ENCODE measurements at regions not wholly inside any gene's neighbourhood (a gene's known extent, or its start where the extent isn't known, plus 50 kb on each side); places are given as distances from the start of the nearest gene placed in this dataset.

DNA sequence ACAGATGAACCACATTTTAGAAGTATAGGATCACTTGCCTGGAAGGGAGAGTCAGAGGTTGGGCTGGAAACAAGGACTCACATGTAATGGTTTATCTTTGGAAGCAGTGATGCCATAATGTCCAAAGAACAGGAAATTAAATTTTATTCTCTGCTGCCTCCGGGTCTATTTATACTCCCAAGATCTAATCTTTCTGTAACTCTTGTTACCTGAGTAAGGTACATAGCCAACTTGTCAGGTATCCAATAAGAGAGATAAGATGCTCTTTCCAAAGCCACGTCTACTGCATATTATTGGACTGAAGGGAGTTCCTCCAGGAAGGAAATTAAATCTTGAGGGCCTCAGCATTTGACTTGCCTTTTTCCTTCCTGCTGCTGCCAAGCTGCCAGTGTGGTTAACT is 71.0 kb downstream of the CRYGS start:
- TF ChIP-seq POLR2A (IDR thresholded peaks at IDR 0.05; ENCODE audit: extremely low read depth, insufficient read length): no peak
- TF ChIP-seq, protein P1, sequence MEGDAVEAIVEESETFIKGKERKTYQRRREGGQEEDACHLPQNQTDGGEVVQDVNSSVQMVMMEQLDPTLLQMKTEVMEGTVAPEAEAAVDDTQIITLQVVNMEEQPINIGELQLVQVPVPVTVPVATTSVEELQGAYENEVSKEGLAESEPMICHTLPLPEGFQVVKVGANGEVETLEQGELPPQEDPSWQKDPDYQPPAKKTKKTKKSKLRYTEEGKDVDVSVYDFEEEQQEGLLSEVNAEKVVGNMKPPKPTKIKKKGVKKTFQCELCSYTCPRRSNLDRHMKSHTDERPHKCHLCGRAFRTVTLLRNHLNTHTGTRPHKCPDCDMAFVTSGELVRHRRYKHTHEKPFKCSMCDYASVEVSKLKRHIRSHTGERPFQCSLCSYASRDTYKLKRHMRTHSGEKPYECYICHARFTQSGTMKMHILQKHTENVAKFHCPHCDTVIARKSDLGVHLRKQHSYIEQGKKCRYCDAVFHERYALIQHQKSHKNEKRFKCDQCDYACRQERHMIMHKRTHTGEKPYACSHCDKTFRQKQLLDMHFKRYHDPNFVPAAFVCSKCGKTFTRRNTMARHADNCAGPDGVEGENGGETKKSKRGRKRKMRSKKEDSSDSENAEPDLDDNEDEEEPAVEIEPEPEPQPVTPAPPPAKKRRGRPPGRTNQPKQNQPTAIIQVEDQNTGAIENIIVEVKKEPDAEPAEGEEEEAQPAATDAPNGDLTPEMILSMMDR (IDR thresholded peaks at IDR 0.05; ENCODE audit: low read depth, low read length): no peak
- no peak for TF ChIP-seq MAX (IDR thresholded peaks at IDR 0.05; ENCODE audit: low read depth, low read length)

Measured in NB4 (cell line).